ENCODE measurements at regions not wholly inside any gene's neighbourhood (a gene's known extent, or its start where the extent isn't known, plus 50 kb on each side); places are given as distances from the start of the nearest gene placed in this dataset.

- no peak for ATAC-seq
- Histone ChIP-seq H2AFZ (ENCODE audit: control insufficient read depth, low read depth, low read length) (no peak overlapping the region), H3K36me3 (ENCODE audit: control insufficient read depth in 2 of 2, insufficient read depth in 2 of 2, low read length in 1 of 2) (no peaks in the 10 kb centered on the region), H3K27ac (ENCODE audit: control insufficient read depth, insufficient read depth) (no peak overlapping the region), H3K4me3 (no peak overlapping the region), H3K4me1 (ENCODE audit: control insufficient read depth, insufficient read depth, low read length) (no peaks in the 10 kb centered on the region), H4K20me1 (ENCODE audit: control insufficient read depth, insufficient read depth) (no peaks in the 10 kb centered on the region), H3K79me2 (ENCODE audit: control insufficient read depth, insufficient read depth, low read length) (no peaks in the 10 kb centered on the region), H3K9me3 (replicated peaks; ENCODE audit: control insufficient read depth, insufficient read depth, low read length) (no peaks in the 10 kb centered on the region), H3K4me2 (ENCODE audit: control insufficient read depth, insufficient read depth) (no peak overlapping the region), H3K9ac (ENCODE audit: control insufficient read depth, insufficient read depth, low read length) (no peak overlapping the region), H3K27me3 (replicated peaks in 1 of 2; ENCODE audit: control insufficient read depth in 2 of 2, insufficient read depth in 2 of 2, low read length in 1 of 2) (no peaks in the 10 kb centered on the region)
- ChIA-PET POLR2A (no interaction called here), CTCF (interaction anchor here (0.6 kb wide), 1 partner anchor 60 kb away, joined by 3 read pairs; no protein-coding TSS in a partner anchor), RAD21 (ENCODE audit: unreplicated experiment) (no interaction called here), SMC1A (ENCODE audit: uncharacterized antibody, unreplicated experiment) (no interaction called here)
- in situ Hi-C loops (cut with MboI) = no loop called here
- DNase-seq (ENCODE audit: low read depth, low spot score) = no peak
- intact Hi-C loops (cut with micrococcal nuclease; ENCODE audit: unreplicated experiment) = no loop called here
- TF ChIP-seq FOS (IDR thresholded peaks at IDR 0.05; ENCODE audit: borderline replicate concordance, extremely low read depth, insufficient read length) = no peak
- no peak for TF ChIP-seq IRF5 (IDR thresholded peaks at IDR 0.05; ENCODE audit: borderline replicate concordance)
- TF ChIP-seq ZBTB40 (IDR thresholded peaks at IDR 0.05; ENCODE audit: borderline replicate concordance) = no peak
- WGBS (ENCODE audit: insufficient coverage, insufficient replicate concordance, low lambda C conversion rate, missing lambda C conversion rate) = 78% methylated on average over 5 of the region's 5 CpGs
- no peak for FAIRE-seq
- no TSS peak for BruUV-seq (replicated peaks)
These were observed 923.6 kb upstream of the TENM3 start for GRCh38 chr4:181319629-181320028.

All from GM12878 (cell line).